ENCODE measurements at regions not wholly inside any gene's neighbourhood (a gene's known extent, or its start where the extent isn't known, plus 50 kb on each side); places are given as distances from the start of the nearest gene placed in this dataset.

DNA sequence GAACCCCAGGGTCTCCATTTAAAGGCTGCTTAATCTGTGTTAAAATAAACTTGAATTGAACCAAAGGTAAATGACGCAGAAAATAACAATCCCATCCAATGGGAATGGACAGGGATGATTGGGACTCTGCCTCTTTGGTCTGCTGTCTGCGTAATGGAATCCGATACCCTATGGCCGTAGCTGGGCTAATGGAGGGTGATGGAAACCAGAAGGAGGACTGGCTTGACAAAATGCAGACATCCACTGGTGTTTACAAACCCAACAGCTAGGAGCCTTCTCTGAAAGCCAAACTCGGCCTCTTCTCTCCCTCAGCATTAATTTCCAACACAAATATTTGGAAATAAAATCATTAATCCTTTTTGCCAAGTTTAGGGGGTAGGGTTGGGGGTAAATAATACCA, 162.2 kb upstream of the CHST15 start:
- TF ChIP-seq, protein P1, sequence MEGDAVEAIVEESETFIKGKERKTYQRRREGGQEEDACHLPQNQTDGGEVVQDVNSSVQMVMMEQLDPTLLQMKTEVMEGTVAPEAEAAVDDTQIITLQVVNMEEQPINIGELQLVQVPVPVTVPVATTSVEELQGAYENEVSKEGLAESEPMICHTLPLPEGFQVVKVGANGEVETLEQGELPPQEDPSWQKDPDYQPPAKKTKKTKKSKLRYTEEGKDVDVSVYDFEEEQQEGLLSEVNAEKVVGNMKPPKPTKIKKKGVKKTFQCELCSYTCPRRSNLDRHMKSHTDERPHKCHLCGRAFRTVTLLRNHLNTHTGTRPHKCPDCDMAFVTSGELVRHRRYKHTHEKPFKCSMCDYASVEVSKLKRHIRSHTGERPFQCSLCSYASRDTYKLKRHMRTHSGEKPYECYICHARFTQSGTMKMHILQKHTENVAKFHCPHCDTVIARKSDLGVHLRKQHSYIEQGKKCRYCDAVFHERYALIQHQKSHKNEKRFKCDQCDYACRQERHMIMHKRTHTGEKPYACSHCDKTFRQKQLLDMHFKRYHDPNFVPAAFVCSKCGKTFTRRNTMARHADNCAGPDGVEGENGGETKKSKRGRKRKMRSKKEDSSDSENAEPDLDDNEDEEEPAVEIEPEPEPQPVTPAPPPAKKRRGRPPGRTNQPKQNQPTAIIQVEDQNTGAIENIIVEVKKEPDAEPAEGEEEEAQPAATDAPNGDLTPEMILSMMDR (IDR thresholded peaks at IDR 0.05; ENCODE audit: low read depth, low read length, poor library complexity, severe bottlenecking) = no peak
- no peak for TF ChIP-seq EZH2phosphoT487 (IDR thresholded peaks at IDR 0.05; ENCODE audit: borderline replicate concordance, low read length)
